ENCODE measurements at regions not wholly inside any gene's neighbourhood (a gene's known extent, or its start where the extent isn't known, plus 50 kb on each side); places are given as distances from the start of the nearest gene placed in this dataset.

DNA sequence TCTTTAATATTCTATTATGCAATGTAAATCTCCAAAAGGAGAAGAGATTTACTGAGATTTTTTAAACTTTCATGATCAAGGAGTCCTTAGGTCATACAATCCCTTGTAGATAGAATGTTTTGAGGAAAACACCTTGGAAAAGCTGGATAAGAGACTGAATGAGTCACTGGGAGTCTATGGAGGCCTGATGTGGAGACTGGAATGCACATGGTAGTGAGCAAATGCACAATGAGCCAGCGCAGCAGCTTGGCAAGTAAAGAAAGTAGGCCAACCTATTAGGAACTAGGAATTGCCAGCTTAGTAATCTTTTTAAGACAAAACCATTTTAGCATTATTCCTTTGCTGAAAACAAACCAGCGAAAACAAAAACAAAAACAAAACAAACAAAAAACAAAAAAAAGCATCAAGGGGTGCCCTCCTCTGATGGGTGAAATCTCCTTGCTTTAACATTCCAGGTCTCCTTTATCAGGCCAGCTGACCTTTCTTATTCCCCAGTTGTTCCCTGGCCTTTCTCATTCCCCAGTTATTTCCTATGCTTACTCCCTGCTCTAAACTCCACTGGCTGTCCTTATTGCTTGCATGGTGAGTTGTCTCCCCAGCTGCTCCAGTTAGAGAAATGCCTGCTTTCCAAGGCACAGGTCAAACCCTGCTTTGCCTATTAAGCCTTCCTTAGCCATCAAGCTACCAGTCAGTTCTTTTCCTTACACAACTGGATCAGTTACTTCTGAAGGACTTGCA, 135.8 kb downstream of the PLCE1 start:
- Mint-ChIP-seq H3K27me3 (ENCODE audit: insufficient read depth) (no peaks in the 10 kb centered on the region), H3K9me3 (no peaks in the 10 kb centered on the region), H3K4me1 (peaks cover 21% of the 10 kb centered on the region), H3K4me3 (no peak overlapping the region), H3K27ac (no peak overlapping the region), H3K36me3 (ENCODE audit: low read depth) (peaks cover 20% of the 10 kb centered on the region)
- no peak for DNase-seq
- Histone ChIP-seq H3K27ac (ENCODE audit: low read depth, low read length) (no peak overlapping the region), H3K9me3 (ENCODE audit: control insufficient read depth, low read length) (no peaks in the 10 kb centered on the region), H3K27me3 (ENCODE audit: control insufficient read depth, insufficient read depth, low read length, poor library complexity, severe bottlenecking) (no peaks in the 10 kb centered on the region), H3K9ac (ENCODE audit: extremely low read depth, low read length, poor library complexity, severe bottlenecking) (no peak overlapping the region), H3K4me3 (ENCODE audit: low read length) (no peak overlapping the region), H3K4me1 (ENCODE audit: control insufficient read depth, insufficient read depth, low read length) (no peaks in the 10 kb centered on the region), H3K36me3 (ENCODE audit: control insufficient read depth, insufficient read depth, low read length) (peaks cover 25% of the 10 kb centered on the region)
- TF ChIP-seq, protein P1, sequence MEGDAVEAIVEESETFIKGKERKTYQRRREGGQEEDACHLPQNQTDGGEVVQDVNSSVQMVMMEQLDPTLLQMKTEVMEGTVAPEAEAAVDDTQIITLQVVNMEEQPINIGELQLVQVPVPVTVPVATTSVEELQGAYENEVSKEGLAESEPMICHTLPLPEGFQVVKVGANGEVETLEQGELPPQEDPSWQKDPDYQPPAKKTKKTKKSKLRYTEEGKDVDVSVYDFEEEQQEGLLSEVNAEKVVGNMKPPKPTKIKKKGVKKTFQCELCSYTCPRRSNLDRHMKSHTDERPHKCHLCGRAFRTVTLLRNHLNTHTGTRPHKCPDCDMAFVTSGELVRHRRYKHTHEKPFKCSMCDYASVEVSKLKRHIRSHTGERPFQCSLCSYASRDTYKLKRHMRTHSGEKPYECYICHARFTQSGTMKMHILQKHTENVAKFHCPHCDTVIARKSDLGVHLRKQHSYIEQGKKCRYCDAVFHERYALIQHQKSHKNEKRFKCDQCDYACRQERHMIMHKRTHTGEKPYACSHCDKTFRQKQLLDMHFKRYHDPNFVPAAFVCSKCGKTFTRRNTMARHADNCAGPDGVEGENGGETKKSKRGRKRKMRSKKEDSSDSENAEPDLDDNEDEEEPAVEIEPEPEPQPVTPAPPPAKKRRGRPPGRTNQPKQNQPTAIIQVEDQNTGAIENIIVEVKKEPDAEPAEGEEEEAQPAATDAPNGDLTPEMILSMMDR (conservative IDR thresholded peaks at IDR 0.05): no peak
- 87 to 95% methylated on average over 2 of the region's 2 CpGs for WGBS, 2 experiments (ENCODE audit: insufficient coverage in 1 of 2, insufficient read length in 1 of 2)

DNA sequence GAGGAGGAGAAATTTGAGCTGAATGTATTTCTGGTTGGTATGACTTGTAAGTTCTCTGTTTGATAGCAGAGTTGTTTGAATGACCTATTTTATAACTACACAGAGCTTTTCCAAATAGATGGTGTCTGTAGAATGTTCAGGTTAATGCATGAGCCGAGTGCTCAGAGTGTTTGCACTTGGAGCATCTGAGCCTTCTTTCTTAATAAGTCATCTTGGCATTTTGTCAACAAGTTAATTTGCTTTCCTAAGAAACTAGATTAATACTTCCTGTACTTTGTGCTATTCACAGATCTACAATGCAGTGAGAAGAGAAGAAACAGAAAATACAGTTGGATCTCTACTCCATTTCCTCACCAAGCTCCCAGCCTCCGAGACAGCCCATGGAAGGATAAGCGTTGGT, 138.2 kb downstream of the PLCE1 start:
- H3K36me3 ChIP-seq (ENCODE audit: control insufficient read depth, insufficient read depth, low read length): peaks cover 39% of the 10 kb centered on the region

DNA sequence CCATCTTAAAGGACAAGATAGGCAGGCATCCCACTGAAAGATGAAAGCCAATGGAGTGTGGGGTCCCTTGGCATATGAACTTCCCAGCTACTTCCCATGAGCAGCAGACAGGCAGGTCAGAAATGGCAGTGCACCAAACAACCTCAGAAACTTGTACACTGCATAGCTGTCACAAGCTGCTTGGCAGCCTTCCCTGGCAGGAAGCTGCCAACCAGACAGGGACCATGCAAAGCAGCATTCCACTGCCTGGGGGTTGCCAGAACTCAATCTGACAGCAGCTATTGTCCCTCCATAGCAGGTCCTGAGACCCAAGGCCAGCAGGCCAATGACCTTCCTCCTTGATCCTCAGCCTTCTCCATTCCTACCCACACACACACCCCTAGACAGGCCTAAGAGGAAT, 139.5 kb downstream of the PLCE1 start:
- H3K4me3 ChIP-seq (ENCODE audit: low read length): no peak overlapping the region
- no peak for DNase-seq

More for the DNA sequence above, 138.2 kb downstream of the PLCE1 start:
- Mint-ChIP-seq H3K27ac (no peak overlapping the region), H3K4me1 (peaks cover 6% of the 10 kb centered on the region), H3K27me3 (ENCODE audit: insufficient read depth) (no peaks in the 10 kb centered on the region), H3K4me3 (no peak overlapping the region), H3K9me3 (no peaks in the 10 kb centered on the region), H3K36me3 (ENCODE audit: low read depth) (peaks cover 23% of the 10 kb centered on the region)
- Histone ChIP-seq H3K27ac (ENCODE audit: low read depth, low read length) (no peak overlapping the region), H3K9ac (ENCODE audit: extremely low read depth, low read length, poor library complexity, severe bottlenecking) (no peak overlapping the region), H3K4me3 (ENCODE audit: low read length) (no peak overlapping the region), H3K27me3 (ENCODE audit: control insufficient read depth, insufficient read depth, low read length, poor library complexity, severe bottlenecking) (no peaks in the 10 kb centered on the region), H3K9me3 (ENCODE audit: control insufficient read depth, low read length) (no peaks in the 10 kb centered on the region), H3K4me1 (ENCODE audit: control insufficient read depth, insufficient read depth, low read length) (no peaks in the 10 kb centered on the region)
- WGBS, 2 experiments (ENCODE audit: insufficient coverage in 1 of 2, insufficient read length in 1 of 2): 97 to 100% methylated on average over 1 to 3 of the region's 3 CpGs
- TF ChIP-seq, protein P1 (conservative IDR thresholded peaks at IDR 0.05): no peak
- DNase-seq: no peak

More for the DNA sequence above, 139.5 kb downstream of the PLCE1 start:
- Mint-ChIP-seq H3K27ac (no peak overlapping the region), H3K4me1 (peaks cover 6% of the 10 kb centered on the region), H3K36me3 (ENCODE audit: low read depth) (peaks cover 29% of the 10 kb centered on the region), H3K27me3 (ENCODE audit: insufficient read depth) (no peaks in the 10 kb centered on the region), H3K9me3 (no peaks in the 10 kb centered on the region), H3K4me3 (no peak overlapping the region)
- Histone ChIP-seq H3K9me3 (ENCODE audit: control insufficient read depth, low read length) (no peaks in the 10 kb centered on the region), H3K36me3 (ENCODE audit: control insufficient read depth, insufficient read depth, low read length) (peaks cover 50% of the 10 kb centered on the region), H3K9ac (ENCODE audit: extremely low read depth, low read length, poor library complexity, severe bottlenecking) (no peak overlapping the region), H3K27ac (ENCODE audit: low read depth, low read length) (no peak overlapping the region), H3K27me3 (ENCODE audit: control insufficient read depth, insufficient read depth, low read length, poor library complexity, severe bottlenecking) (no peaks in the 10 kb centered on the region), H3K4me1 (ENCODE audit: control insufficient read depth, insufficient read depth, low read length) (no peaks in the 10 kb centered on the region)
- TF ChIP-seq, protein P1 (conservative IDR thresholded peaks at IDR 0.05): no peak
